HepG2 (cell line): ENCODE measurements at regions not wholly inside any gene's neighbourhood (a gene's known extent, or its start where the extent isn't known, plus 50 kb on each side); places are given as distances from the start of the nearest gene placed in this dataset.
"Not testable (repeated sequence)": the region's sequence is repeated elsewhere in the genome, so short reads cannot be mapped to it uniquely, and the experiment has no call there.

ENCODE experiments used
- ATAC-seq: fragments of 200-7000 bp; cut with Tn5 transposase; 3 replicates; pipeline ENCODE4 v1.9.1; 2020; ENCODE audit warnings: mild to moderate bottlenecking, moderate library complexity
- BruUV-seq: library from RNA; stranded (reverse); fragments of 400-500 nt; replicated peaks from 2 replicates; lab custom pipeline; 2021; lab: Mats Ljungman, UMichigan
- CTCF ChIA-PET: fragments of 300-600 bp; formaldehyde crosslinking; extraction: SDS; loops from one replicate; lab custom pipeline; 2021; ENCODE audit warnings: low total read pairs, inconsistent platforms, low intra/inter-chr PET ratio; lab: Yijun Ruan, JAX
- POLR2A ChIA-PET: fragments of 350-600 bp; sonication (Branson Sonifier 250); formaldehyde crosslinking; loops from one replicate; lab custom pipeline; 2020; ENCODE audit warnings: antibody characterized with exemption, inconsistent platforms; lab: Yijun Ruan, JAX
- DNase-seq: peaks from one replicate; pipeline ENCODE4 v3.0.0-alpha.2; 2015; ENCODE audit warnings: low spot score
- FAIRE-seq: peaks from 3 replicates; lab custom pipeline; 2011; peaks lifted over from hg19 to GRCh38; lab: Jason Lieb, UNC
- H2AFZ ChIP-seq: one replicate; pipeline ENCODE4 v1.6.1; 2011; ENCODE audit warnings: low read length, inconsistent platforms
- H3K27ac ChIP-seq: fragments of 300-600 bp; 3 replicates; pipeline ENCODE4 v1.8.0; 2011; ENCODE audit warnings: mixed run types, mild to moderate bottlenecking, mixed read lengths, low read length, inconsistent platforms; ENCODE audit not compliant: insufficient read depth; ENCODE audit errors: extremely low read length
- H3K27me3 ChIP-seq, 2 experiments: fragments of 200-600 bp in 1 of 2; 2 replicates in 1 of 2; 3 replicates in 1 of 2; pipeline versions ENCODE4 v1.6.0 to v1.8.0; 2011; ENCODE audit warnings: low read length in 2 of 2, mild to moderate bottlenecking in 2 of 2, moderate library complexity in 2 of 2, inconsistent platforms in 1 of 2; ENCODE audit not compliant: insufficient read depth in 2 of 2, control insufficient read depth in 1 of 2
- H3K36me3 ChIP-seq, 2 experiments: fragments of 200-600 bp in 1 of 2; replicated peaks in 1 of 2; 2 replicates in 1 of 2; 3 replicates in 1 of 2; pipeline versions ENCODE4 v1.5.1 to v1.8.0; 2011; ENCODE audit warnings: low read length in 2 of 2, inconsistent platforms in 1 of 2; ENCODE audit not compliant: insufficient read depth in 2 of 2, control insufficient read depth in 1 of 2
- H3K4me1 ChIP-seq: 2 replicates; pipeline ENCODE4 v1.5.1; 2012; ENCODE audit warnings: low read length, inconsistent platforms; ENCODE audit not compliant: insufficient read depth
- H3K4me2 ChIP-seq: 2 replicates; pipeline ENCODE4 v1.6.0; 2011; ENCODE audit warnings: low read depth, low read length, inconsistent platforms
- H3K4me3 ChIP-seq, 3 experiments: fragments of 200-600 bp in 1 of 3; sonication (generic), shearing (Covaris generic) in 1 of 3; replicated peaks in 1 of 3; 2 replicates each; pipeline ENCODE4 v1.5.1; 2011 to 2016; ENCODE audit warnings: low read length in 3 of 3, inconsistent platforms in 2 of 3, low read depth in 2 of 3, mild to moderate bottlenecking in 2 of 3, control low read depth in 1 of 3, mixed read lengths in 1 of 3; ENCODE audit not compliant: insufficient read depth in 1 of 3
- H3K79me2 ChIP-seq: one replicate; pipeline ENCODE4 v1.6.1; 2011; ENCODE audit warnings: low read length, inconsistent platforms; ENCODE audit not compliant: insufficient read depth
- H3K9ac ChIP-seq: 2 replicates; pipeline ENCODE4 v1.6.0; 2011; ENCODE audit warnings: mild to moderate bottlenecking, low read depth, low read length, inconsistent platforms; ENCODE audit not compliant: insufficient read depth
- H3K9me3 ChIP-seq: 2 replicates; pipeline ENCODE4 v1.5.1; 2012; ENCODE audit warnings: mild to moderate bottlenecking, low read length
- H4K20me1 ChIP-seq: 2 replicates; pipeline ENCODE4 v1.6.0; 2011; ENCODE audit warnings: inconsistent platforms, mild to moderate bottlenecking, low read length, moderate library complexity; ENCODE audit not compliant: insufficient read depth
- FOXP4 ChIP-seq: sonication (generic); formaldehyde crosslinking; IDR thresholded peaks from 2 replicates; pipeline ENCODE4 v1.4.0; 2020; ENCODE audit warnings: missing genetic modification reagents
- HNRNPLL ChIP-seq: fragments of 200-400 bp; formaldehyde crosslinking; IDR thresholded peaks from 2 replicates; pipeline ENCODE4 v1.6.1; 2017; ENCODE audit warnings: mild to moderate bottlenecking, low read depth, low read length; ENCODE audit not compliant: poor library complexity, severe bottlenecking
- LCORL ChIP-seq, 2 experiments: fragments of 450-650 bp in 1 of 2; sonication (generic) in 1 of 2; formaldehyde crosslinking in 1 of 2; IDR thresholded peaks; 2 replicates each; pipeline versions ENCODE4 v1.5.0 to v1.6.1; 2017 to 2020; ENCODE audit warnings: antibody characterized with exemption in 1 of 2, missing genetic modification reagents in 1 of 2
- MBD4 ChIP-seq: IDR thresholded peaks from 2 replicates; pipeline ENCODE4 v1.6.1; 2012; ENCODE audit warnings: low read length, inconsistent platforms, borderline replicate concordance
- NR2F2 ChIP-seq: IDR thresholded peaks from 2 replicates; pipeline ENCODE4 v1.6.1; 2012; ENCODE audit warnings: low read depth, inconsistent platforms, borderline replicate concordance
- ZNF510 ChIP-seq: sonication (generic); formaldehyde crosslinking; IDR thresholded peaks from 2 replicates; pipeline ENCODE4 v1.4.0; 2020; ENCODE audit warnings: low read depth, mild to moderate bottlenecking, missing genetic modification reagents
- in situ Hi-C: cut with HindIII; loops from 2 replicates; pipeline ENCODE4 v1.10.0; 2017; ENCODE audit warnings: low pct_unique_long_range_greater_than_20kb; ENCODE audit not compliant: extremely low pct_ligation_motif_present
- intact Hi-C: fragments of 100-400 bp; cut with micrococcal nuclease; formaldehyde crosslinking; loops from one replicate; pipeline ENCODE4 v1.10.0; 2022; ENCODE audit not compliant: unreplicated experiment
- TF ChIP-seq, protein P1 (sequence below), 2 experiments: sonication (generic) in 1 of 2; formaldehyde crosslinking in 1 of 2; IDR thresholded peaks; 2 replicates each; pipeline versions ENCODE4 v1.4.0 to v1.6.1; 2016 to 2020; ENCODE audit warnings: borderline replicate concordance in 1 of 2, low read depth in 1 of 2, mild to moderate bottlenecking in 1 of 2, missing genetic modification reagents in 1 of 2
- TF ChIP-seq, protein P2 (sequence below): sonication (generic); formaldehyde crosslinking; IDR thresholded peaks from 2 replicates; pipeline ENCODE4 v1.8.0; 2023; ENCODE audit warnings: mild to moderate bottlenecking, missing genetic modification reagents
- TF ChIP-seq, protein P3 (sequence below): sonication (generic); formaldehyde crosslinking; IDR thresholded peaks from 2 replicates; pipeline ENCODE4 v1.9.0; 2022; ENCODE audit warnings: missing genetic modification reagents, mild to moderate bottlenecking, borderline replicate concordance

DNA sequence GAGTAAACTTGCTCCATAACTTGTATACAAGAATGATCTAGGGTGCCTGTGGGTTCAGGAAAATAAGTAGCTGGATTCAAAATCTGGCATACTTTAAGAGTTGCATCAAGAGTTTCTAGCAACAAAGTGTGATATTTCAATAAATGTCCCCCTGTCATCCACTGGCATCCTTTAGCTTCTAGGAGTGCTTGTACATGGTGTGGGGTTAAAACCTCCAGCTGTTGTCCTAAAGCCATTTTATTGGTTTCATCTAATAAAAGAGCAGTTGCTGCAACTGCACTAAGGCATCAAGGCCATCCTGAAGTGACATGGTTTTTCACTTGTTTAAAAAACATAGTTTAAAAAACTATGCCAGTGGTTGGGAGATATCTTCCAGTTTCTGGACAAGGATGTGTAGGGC is 148.4 kb downstream of the INHBA start (continued):
- TF ChIP-seq, protein P1, sequence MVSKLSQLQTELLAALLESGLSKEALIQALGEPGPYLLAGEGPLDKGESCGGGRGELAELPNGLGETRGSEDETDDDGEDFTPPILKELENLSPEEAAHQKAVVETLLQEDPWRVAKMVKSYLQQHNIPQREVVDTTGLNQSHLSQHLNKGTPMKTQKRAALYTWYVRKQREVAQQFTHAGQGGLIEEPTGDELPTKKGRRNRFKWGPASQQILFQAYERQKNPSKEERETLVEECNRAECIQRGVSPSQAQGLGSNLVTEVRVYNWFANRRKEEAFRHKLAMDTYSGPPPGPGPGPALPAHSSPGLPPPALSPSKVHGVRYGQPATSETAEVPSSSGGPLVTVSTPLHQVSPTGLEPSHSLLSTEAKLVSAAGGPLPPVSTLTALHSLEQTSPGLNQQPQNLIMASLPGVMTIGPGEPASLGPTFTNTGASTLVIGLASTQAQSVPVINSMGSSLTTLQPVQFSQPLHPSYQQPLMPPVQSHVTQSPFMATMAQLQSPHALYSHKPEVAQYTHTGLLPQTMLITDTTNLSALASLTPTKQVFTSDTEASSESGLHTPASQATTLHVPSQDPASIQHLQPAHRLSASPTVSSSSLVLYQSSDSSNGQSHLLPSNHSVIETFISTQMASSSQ (IDR thresholded peaks at IDR 0.05; ENCODE audit: low read depth), result no peak
- TF ChIP-seq, protein P1 (CRISPR knock-in tag; IDR thresholded peaks at IDR 0.05; ENCODE audit: borderline replicate concordance), result no peak
- TF ChIP-seq NR2F2, result no peak
- TF ChIP-seq, protein P2, sequence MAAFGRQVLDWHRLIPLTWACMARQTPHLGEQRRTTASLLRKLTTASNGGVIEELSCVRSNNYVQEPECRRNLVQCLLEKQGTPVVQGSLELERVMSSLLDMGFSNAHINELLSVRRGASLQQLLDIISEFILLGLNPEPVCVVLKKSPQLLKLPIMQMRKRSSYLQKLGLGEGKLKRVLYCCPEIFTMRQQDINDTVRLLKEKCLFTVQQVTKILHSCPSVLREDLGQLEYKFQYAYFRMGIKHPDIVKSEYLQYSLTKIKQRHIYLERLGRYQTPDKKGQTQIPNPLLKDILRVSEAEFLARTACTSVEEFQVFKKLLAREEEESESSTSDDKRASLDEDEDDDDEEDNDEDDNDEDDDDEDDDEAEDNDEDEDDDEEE (CRISPR knock-in tag), result no peak
- no peak for TF ChIP-seq LCORL (IDR thresholded peaks at IDR 0.05)
- no peak for TF ChIP-seq LCORL (CRISPR knock-in tag; IDR thresholded peaks at IDR 0.05)
- TF ChIP-seq HNRNPLL, result no peak
- TF ChIP-seq, protein P3, sequence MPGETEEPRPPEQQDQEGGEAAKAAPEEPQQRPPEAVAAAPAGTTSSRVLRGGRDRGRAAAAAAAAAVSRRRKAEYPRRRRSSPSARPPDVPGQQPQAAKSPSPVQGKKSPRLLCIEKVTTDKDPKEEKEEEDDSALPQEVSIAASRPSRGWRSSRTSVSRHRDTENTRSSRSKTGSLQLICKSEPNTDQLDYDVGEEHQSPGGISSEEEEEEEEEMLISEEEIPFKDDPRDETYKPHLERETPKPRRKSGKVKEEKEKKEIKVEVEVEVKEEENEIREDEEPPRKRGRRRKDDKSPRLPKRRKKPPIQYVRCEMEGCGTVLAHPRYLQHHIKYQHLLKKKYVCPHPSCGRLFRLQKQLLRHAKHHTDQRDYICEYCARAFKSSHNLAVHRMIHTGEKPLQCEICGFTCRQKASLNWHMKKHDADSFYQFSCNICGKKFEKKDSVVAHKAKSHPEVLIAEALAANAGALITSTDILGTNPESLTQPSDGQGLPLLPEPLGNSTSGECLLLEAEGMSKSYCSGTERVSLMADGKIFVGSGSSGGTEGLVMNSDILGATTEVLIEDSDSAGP, result no peak
- TF ChIP-seq FOXP4 (CRISPR knock-in tag), result no peak
- TF ChIP-seq MBD4, result no peak
- no peak for TF ChIP-seq ZNF510

- POLR2A ChIA-PET, H3K4me2 ChIP-seq, H3K27ac ChIP-seq, H2AFZ ChIP-seq, BruUV-seq, DNase-seq, ATAC-seq, H3K36me3 ChIP-seq, CTCF ChIA-PET, in situ Hi-C loops, FAIRE-seq, H3K9ac ChIP-seq, H3K4me1 ChIP-seq, H4K20me1 ChIP-seq, intact Hi-C loops, H3K79me2 ChIP-seq, H3K27me3 ChIP-seq, H3K4me3 ChIP-seq: not testable (repeated sequence)
- peaks cover 37% of the 10 kb centered on the region for H3K9me3 ChIP-seq
Measured at GRCh38 chr7:41550046-41550445, 152.8 kb downstream of the INHBA start.
